AG04450 (cell line): ENCODE measurements at regions not wholly inside any gene's neighbourhood (a gene's known extent, or its start where the extent isn't known, plus 50 kb on each side); places are given as distances from the start of the nearest gene placed in this dataset.
A peak's percentile ranks its signal among the peaks of the same experiment; 100 is the strongest.

Experiments
- CTCF ChIA-PET: fragments of 300-600, 350-600 bp; formaldehyde crosslinking; extraction: SDS; loops from one replicate; lab custom pipeline; 2022; ENCODE audit warnings: antibody characterized with exemption, inconsistent platforms; lab: Charles Lee
- POLR2A ChIA-PET: fragments of 350-600 bp; formaldehyde crosslinking; extraction: SDS; loops from one replicate; lab custom pipeline; 2021; ENCODE audit warnings: antibody characterized with exemption, inconsistent platforms; lab: Yijun Ruan, JAX
- DNase-seq: peaks from one replicate; pipeline ENCODE4 v3.0.0-alpha.2; 2011; ENCODE audit warnings: low read depth, low spot score
- H3K27ac ChIP-seq: one replicate; pipeline ENCODE4 v1.5.1; 2012; ENCODE audit warnings: low read depth, low read length, control low read depth
- H3K27me3 ChIP-seq: one replicate; pipeline ENCODE4 v1.6.0; 2012; ENCODE audit warnings: low read length; ENCODE audit not compliant: control insufficient read depth, insufficient read depth
- H3K4me3 ChIP-seq: 2 replicates; pipeline ENCODE4 v1.5.1; 2011; ENCODE audit warnings: mild to moderate bottlenecking, low read depth, low read length, control low read depth
- H3K9me3 ChIP-seq: 2 replicates; pipeline ENCODE4 v1.5.1; 2012; ENCODE audit warnings: low read length; ENCODE audit not compliant: control insufficient read depth, insufficient read depth
- TF ChIP-seq, protein P1 (sequence below): IDR thresholded peaks from 2 replicates; pipeline ENCODE4 v1.5.1; 2011; ENCODE audit warnings: low read depth, low read length, control low read depth, inconsistent platforms

DNA sequence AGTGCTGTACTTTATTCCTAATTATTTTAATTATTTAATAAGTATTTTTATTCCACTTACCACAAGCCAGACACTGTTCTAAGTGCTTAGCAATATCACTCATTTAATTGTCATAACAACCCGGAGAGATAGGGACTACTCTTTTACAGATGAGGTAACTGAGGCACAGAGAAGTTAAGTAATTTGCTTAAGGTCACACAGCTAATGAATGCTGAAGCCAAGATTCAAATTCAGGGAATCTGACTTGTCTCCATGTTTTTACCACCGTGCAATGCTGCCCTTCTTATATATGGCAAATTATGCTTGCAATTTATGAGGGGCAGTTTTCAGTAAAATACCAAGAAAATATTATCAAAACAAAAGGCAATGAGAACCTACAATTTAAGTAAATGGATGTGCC is 168.4 kb upstream of the KIF2A start:
- TF ChIP-seq, protein P1, sequence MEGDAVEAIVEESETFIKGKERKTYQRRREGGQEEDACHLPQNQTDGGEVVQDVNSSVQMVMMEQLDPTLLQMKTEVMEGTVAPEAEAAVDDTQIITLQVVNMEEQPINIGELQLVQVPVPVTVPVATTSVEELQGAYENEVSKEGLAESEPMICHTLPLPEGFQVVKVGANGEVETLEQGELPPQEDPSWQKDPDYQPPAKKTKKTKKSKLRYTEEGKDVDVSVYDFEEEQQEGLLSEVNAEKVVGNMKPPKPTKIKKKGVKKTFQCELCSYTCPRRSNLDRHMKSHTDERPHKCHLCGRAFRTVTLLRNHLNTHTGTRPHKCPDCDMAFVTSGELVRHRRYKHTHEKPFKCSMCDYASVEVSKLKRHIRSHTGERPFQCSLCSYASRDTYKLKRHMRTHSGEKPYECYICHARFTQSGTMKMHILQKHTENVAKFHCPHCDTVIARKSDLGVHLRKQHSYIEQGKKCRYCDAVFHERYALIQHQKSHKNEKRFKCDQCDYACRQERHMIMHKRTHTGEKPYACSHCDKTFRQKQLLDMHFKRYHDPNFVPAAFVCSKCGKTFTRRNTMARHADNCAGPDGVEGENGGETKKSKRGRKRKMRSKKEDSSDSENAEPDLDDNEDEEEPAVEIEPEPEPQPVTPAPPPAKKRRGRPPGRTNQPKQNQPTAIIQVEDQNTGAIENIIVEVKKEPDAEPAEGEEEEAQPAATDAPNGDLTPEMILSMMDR = no peak
- CTCF ChIA-PET = no interaction called here
- no peak for DNase-seq
- no peak overlapping the region for H3K27ac ChIP-seq
- H3K27me3 ChIP-seq = no peaks in the 10 kb centered on the region
- no peak overlapping the region for H3K4me3 ChIP-seq
- no peaks in the 10 kb centered on the region for H3K9me3 ChIP-seq
- POLR2A ChIA-PET = no interaction called here

DNA sequence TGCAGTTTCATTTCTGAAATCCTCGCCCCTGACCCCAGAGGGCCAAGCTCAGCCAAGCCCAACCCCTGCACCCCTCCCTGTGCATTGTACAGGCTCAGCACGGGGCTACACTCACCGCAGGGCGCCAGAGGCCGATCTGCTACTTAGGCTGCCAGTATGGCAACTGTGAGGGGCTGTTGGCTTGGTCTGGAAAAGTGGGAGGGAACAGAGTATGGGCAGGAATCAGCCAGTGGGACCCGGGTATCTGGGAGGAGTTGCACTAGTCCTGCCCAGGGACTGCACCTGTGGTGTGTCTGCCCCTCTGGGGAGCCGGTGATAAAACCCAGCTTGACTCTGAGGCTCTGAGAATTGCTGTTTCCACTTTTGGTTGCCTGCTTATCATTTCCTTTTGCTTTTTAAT is 167.4 kb upstream of the KIF2A start:
- DNase-seq = no peak
- POLR2A ChIA-PET = no interaction called here
- no peak overlapping the region for H3K27ac ChIP-seq
- CTCF ChIA-PET = no interaction called here
- no peak overlapping the region for H3K4me3 ChIP-seq
- peaks cover 3% of the 10 kb centered on the region for H3K27me3 ChIP-seq
- H3K9me3 ChIP-seq = no peaks in the 10 kb centered on the region
- TF ChIP-seq, protein P1 = no peak

DNA sequence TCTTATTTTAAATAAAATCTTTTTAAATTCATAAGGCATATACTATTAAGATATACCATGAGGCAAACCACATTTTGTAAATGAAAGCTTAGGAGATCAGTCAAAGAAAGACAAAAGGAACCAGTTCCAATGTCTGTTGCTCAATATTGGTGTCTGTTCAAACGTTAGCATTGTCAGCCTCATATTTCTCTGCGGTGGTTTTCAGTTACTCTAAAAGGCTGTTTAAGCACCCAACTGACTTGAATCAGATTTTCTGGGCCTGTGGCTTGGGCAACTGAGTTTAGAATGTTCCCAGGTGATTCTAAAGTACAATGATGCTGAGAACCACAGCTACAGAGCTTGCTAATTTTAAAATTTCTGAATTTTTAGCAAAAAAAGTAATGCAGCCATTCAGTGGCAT is 166.3 kb upstream of the KIF2A start:
- Histone ChIP-seq H3K27me3 (peaks cover 3% of the 10 kb centered on the region), H3K9me3 (no peaks in the 10 kb centered on the region), H3K4me3 (no peak overlapping the region), H3K27ac (no peak overlapping the region)
- TF ChIP-seq, protein P1 = no peak
- POLR2A ChIA-PET = no interaction called here
- no peak for DNase-seq
- CTCF ChIA-PET = no interaction called here

DNA sequence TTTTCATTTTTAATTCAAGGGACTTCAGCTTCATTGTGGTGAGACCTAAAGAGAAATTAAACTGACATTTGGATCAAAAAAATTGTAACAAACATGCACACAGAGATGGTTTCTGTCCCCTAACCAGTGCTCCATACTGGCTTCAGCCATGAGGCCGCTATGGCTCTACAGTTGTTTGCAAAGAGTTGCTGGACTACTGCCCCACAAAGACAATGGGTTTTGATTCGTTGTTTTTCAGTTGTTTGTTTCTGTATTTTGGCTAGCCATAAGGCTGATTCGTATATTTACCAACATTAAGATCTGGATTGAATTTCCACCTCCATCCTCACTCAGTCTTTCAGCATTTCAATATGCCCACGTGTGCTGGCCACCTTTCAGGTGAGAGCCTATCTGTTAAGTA is 163.7 kb upstream of the KIF2A start:
- Histone ChIP-seq H3K4me3 (no peak overlapping the region), H3K27ac (no peak overlapping the region), H3K27me3 (peaks cover 3% of the 10 kb centered on the region), H3K9me3 (no peaks in the 10 kb centered on the region)
- CTCF ChIA-PET = interaction anchor here (0.8 to 1.8 kb wide), 2 partner anchors 13 to 1183 kb away, joined by 3 to 7 read pairs; no protein-coding TSS in a partner anchor
- no peak for DNase-seq
- TF ChIP-seq, protein P1 = no peak
- POLR2A ChIA-PET = no interaction called here

DNA sequence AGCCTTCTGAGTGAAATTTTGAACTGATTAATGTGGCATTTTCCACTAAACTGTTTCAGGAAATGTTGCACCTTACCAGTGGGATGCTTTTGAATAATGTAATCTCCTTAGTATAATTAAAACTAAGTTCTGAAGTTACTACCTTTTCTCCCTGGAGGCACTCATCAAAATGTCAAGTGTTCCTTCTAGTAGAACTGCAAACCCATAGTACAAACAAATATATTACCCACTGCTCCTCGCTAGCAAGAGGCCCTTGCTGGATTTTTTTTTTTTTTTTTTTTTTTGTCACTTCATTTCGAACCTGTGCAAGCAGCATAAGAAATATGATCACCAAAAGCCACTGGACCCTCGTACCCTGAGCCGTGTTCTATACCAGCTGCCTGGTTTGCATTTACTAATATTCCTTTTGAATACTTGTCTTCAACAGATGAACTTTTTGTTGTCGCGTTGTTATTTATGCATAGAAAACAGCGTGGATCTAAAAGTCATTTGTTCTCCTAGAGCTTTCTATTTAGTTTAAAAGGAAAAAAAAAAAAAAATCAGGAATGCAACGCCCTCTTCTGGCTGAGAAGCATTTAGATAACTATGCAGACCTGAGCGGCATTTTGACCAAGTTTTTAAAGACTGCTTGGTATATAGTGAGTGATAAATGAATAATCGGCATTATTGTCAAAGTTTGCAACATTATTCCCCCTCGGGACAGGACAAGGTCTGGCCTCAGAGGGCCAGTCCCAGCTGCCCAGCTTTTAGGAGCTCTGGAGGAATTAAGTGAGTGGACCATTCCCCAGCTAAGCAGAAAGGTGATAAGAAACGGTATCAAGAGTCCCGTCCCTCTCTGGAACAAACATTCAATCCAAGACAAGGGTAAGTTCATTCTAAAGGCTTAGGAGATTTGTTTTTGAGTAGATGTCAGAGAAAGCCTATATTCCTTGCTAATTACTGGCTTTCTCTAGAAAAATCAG is 162.5 kb upstream of the KIF2A start:
- Histone ChIP-seq H3K27ac (no peak overlapping the region), H3K9me3 (no peaks in the 10 kb centered on the region), H3K4me3 (no peak overlapping the region), H3K27me3 (peaks cover 3% of the 10 kb centered on the region)
- POLR2A ChIA-PET = interaction anchor here (0.7 kb wide), 1 partner anchor 569 kb away, joined by 8 read pairs; no protein-coding TSS in a partner anchor
- CTCF ChIA-PET = interaction anchor here (0.6 to 1.5 kb wide), 38 partner anchors 9 to 1811 kb away, joined by 3 to 18 read pairs (median 4); no protein-coding TSS in a partner anchor
- TF ChIP-seq, protein P1 = peak; percentile 54
- no peak for DNase-seq
